ENCODE measurements at regions not wholly inside any gene's neighbourhood (a gene's known extent, or its start where the extent isn't known, plus 50 kb on each side); places are given as distances from the start of the nearest gene placed in this dataset.

- TF ChIP-seq CREB1 (IDR thresholded peaks at IDR 0.05; ENCODE audit: low read depth), result no peak
- TF ChIP-seq CEBPB (IDR thresholded peaks at IDR 0.05), result no peak
- no peak for TF ChIP-seq NFIC (IDR thresholded peaks at IDR 0.05)
- TF ChIP-seq REST (IDR thresholded peaks at IDR 0.05; ENCODE audit: low read depth), result no peak
- TF ChIP-seq EGR1 (IDR thresholded peaks at IDR 0.05), result no peak
- TF ChIP-seq RAD21 (IDR thresholded peaks at IDR 0.05; ENCODE audit: low read depth), result no peak
- TF ChIP-seq TEAD4 (IDR thresholded peaks at IDR 0.05), result no peak
- no peak for TF ChIP-seq TAF1 (IDR thresholded peaks at IDR 0.05; ENCODE audit: low read depth)
- TF ChIP-seq YY1 (IDR thresholded peaks at IDR 0.05; ENCODE audit: low read depth), result no peak
- no peak for TF ChIP-seq USF1 (IDR thresholded peaks at IDR 0.05)
- no peak for TF ChIP-seq EP300 (IDR thresholded peaks at IDR 0.05; ENCODE audit: borderline replicate concordance)
Observed at GRCh38 chr16:66299349-66299748, 67.1 kb upstream of the CDH5 start.

- TF ChIP-seq REST (IDR thresholded peaks at IDR 0.05; ENCODE audit: low read depth) (no peak), USF1 (IDR thresholded peaks at IDR 0.05) (peak; percentile 4; the same call in 1 of the 2 replicates)
Observed at GRCh38 chr16:66298571-66299120, 67.8 kb upstream of the CDH5 start.

- TF ChIP-seq USF1 (IDR thresholded peaks at IDR 0.05), result no peak
- TF ChIP-seq TEAD4 (IDR thresholded peaks at IDR 0.05), result no peak
- no peak for TF ChIP-seq CREB1 (IDR thresholded peaks at IDR 0.05; ENCODE audit: low read depth)
- TF ChIP-seq YY1 (IDR thresholded peaks at IDR 0.05; ENCODE audit: low read depth), result no peak
- TF ChIP-seq ZBTB7A (IDR thresholded peaks at IDR 0.05; ENCODE audit: low read depth), result no peak
- TF ChIP-seq REST (IDR thresholded peaks at IDR 0.05; ENCODE audit: low read depth), result no peak
- no peak for TF ChIP-seq CEBPB (IDR thresholded peaks at IDR 0.05)
- no peak for TF ChIP-seq EGR1 (IDR thresholded peaks at IDR 0.05)
- TF ChIP-seq TAF1 (IDR thresholded peaks at IDR 0.05; ENCODE audit: low read depth), result no peak
- no peak for TF ChIP-seq NFIC (IDR thresholded peaks at IDR 0.05)
- TF ChIP-seq RAD21 (IDR thresholded peaks at IDR 0.05; ENCODE audit: low read depth), result no peak
- TF ChIP-seq FOXM1 (IDR thresholded peaks at IDR 0.05; ENCODE audit: borderline replicate concordance, low read depth), result no peak
- TF ChIP-seq MAX (IDR thresholded peaks at IDR 0.05), result no peak
- no peak for TF ChIP-seq EP300 (IDR thresholded peaks at IDR 0.05; ENCODE audit: borderline replicate concordance)
- no peak for TF ChIP-seq TCF12 (IDR thresholded peaks at IDR 0.05; ENCODE audit: low read depth)
Observed at GRCh38 chr16:66298006-66298405, 68.5 kb upstream of the CDH5 start.

GRCh38 chr16:66296591-66296990, 69.9 kb upstream of the CDH5 start:
- TF ChIP-seq EGR1 (IDR thresholded peaks at IDR 0.05) (no peak), EP300 (IDR thresholded peaks at IDR 0.05; ENCODE audit: borderline replicate concordance) (no peak), ZBTB7A (IDR thresholded peaks at IDR 0.05; ENCODE audit: low read depth) (no peak), USF1 (IDR thresholded peaks at IDR 0.05) (no peak), CEBPB (IDR thresholded peaks at IDR 0.05) (no peak), NFIC (IDR thresholded peaks at IDR 0.05) (no peak), MAX (IDR thresholded peaks at IDR 0.05) (no peak), FOXM1 (IDR thresholded peaks at IDR 0.05; ENCODE audit: borderline replicate concordance, low read depth) (no peak), YY1 (IDR thresholded peaks at IDR 0.05; ENCODE audit: low read depth) (no peak), RAD21 (IDR thresholded peaks at IDR 0.05; ENCODE audit: low read depth) (no peak), TAF1 (IDR thresholded peaks at IDR 0.05; ENCODE audit: low read depth) (no peak), REST (IDR thresholded peaks at IDR 0.05; ENCODE audit: low read depth) (no peak), TEAD4 (IDR thresholded peaks at IDR 0.05) (no peak), TCF12 (IDR thresholded peaks at IDR 0.05; ENCODE audit: low read depth) (no peak), CREB1 (IDR thresholded peaks at IDR 0.05; ENCODE audit: low read depth) (no peak)

All from Ishikawa (cell line).